ENCODE measurements at regions not wholly inside any gene's neighbourhood (a gene's known extent, or its start where the extent isn't known, plus 50 kb on each side); places are given as distances from the start of the nearest gene placed in this dataset.

DNA sequence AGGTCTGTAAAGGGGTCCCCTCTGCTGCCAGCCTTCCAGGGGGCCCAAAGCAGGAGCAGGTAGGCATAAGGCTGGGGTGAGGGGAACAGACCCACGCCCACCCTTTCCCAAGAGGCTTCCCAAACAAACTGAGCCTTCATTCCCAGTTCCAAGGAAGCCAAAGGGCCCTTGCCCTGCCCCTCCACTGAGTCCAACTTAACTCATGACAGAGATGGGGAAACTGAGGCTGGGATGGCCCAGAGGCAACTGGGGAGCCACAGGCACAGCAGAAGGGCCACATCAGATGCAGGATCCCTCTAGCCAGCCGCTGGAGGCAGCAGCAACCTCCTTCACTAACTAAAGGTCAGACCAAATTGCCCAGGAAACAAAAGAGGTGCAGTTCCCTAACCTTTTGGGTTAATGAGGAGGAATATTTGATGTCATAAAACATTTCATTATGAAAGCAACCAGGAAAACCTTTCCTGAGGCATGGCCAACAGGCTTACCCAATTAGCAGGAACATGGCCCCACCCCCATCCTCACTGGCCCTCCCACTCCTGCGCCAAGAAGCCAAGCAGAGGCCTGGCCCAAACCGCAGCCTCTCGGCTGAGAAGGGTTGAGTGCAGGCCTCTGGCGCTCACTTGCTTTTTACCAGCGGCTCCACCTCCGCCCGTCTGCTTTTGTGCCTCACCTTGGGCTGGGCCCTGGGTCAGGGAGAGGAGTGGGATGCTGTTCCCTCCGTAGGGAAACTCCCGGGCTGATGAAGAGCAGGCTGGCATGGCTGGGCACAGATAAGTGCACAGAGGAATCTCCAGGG is 293.5 kb upstream of the RTL1 start:
- no peak for DNase-seq
- H3K27ac Mint-ChIP-seq: no peak overlapping the region
- H3K4me1 Mint-ChIP-seq: no peaks in the 10 kb centered on the region
- H3K9me3 Mint-ChIP-seq: no peaks in the 10 kb centered on the region
- CTCF ChIA-PET: no interaction called here
- no peaks in the 10 kb centered on the region for H3K36me3 Mint-ChIP-seq
- no peaks in the 10 kb centered on the region for H3K27me3 Mint-ChIP-seq
- no peak overlapping the region for H3K4me3 Mint-ChIP-seq

DNA sequence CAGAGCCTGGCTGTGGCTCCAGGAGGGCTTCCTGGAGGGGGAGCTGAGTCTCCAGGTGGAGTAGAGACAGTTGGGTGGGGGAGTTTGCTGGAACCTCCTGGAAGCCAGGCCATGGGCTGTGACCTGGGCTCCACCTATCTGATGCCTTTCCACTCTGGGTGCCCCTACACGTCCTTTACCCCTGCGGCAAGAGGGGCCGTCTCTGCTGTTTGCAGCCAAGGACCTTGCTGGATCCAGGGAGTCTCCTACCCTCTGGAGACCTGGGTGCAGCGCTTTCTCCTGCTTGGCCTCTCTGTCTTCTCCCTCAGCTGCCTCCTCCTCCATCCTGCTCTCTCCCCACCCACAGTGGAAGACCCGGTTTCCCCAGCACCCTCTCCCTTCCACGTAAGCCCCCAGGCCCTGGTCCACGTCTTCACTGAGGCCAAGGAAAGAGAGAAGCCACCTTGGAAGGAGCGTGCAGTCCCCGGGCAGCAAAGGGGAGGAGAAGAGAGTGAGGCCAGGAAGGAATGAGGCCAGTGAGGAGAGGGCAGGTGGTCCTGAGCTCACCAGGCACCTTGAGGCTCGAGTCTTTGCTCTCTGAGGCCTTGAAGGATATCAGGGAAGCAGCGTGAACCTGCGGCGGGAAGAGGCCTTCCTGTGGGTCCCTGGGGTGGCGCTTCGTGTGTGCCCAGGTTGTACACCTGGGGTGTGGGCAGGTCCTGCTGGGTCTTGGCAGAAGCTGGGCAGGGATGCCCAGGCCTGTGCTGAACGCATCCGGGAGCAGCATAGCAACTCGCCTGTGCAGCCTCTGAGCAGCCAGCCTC is 294.3 kb upstream of the RTL1 start:
- Mint-ChIP-seq H3K27me3 (no peaks in the 10 kb centered on the region), H3K27ac (no peak overlapping the region), H3K4me3 (no peak overlapping the region), H3K36me3 (no peaks in the 10 kb centered on the region), H3K4me1 (no peaks in the 10 kb centered on the region), H3K9me3 (no peaks in the 10 kb centered on the region)
- no peak for DNase-seq
- CTCF ChIA-PET: no interaction called here

- Mint-ChIP-seq H3K4me3 (no peak overlapping the region), H3K27me3 (no peaks in the 10 kb centered on the region), H3K9me3 (peaks cover 5% of the 10 kb centered on the region), H3K27ac (no peak overlapping the region), H3K36me3 (no peaks in the 10 kb centered on the region), H3K4me1 (no peaks in the 10 kb centered on the region)
- no peak for DNase-seq
- CTCF ChIA-PET: no interaction called here
Measured at GRCh38 chr14:101198398-101199027, 295.0 kb upstream of the RTL1 start.

DNA sequence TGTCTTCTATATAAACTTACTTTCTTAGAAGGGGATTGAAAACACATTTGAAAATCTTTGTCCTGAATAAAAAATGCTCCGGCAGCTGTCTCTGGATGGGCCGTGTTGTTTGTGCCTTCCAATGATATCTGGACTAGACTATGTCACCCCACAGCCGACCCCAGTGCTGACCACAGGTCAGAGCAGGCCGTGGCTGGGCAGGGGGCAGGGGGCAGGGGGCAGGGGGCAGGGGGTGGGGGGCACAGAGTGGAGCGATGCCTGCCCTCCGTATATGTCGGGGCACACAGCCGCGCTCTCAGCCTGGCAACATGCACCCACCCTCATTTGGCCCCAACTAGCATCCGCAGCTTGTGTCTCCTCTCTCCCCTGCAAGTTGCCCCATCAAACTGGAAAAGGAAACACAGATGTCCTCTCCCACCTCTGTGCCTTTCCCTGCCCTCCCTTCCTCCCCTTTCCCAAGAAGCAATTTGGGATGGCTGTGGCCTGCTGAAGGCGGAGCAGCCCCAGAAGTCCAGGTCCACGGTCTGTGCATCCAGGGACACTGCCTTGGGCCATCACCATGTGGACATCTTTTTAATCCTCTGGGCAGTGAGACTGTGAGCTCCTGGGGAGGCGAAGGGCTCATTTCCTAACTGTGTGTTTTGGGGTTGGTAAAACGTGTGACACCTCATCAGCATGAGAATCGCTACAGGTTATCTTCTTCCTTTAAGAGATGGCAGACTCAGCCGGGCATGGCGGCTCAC is 295.7 kb upstream of the RTL1 start:
- Mint-ChIP-seq H3K4me3 (no peak overlapping the region), H3K27ac (no peak overlapping the region), H3K4me1 (no peaks in the 10 kb centered on the region), H3K9me3 (peaks cover 8% of the 10 kb centered on the region), H3K27me3 (no peaks in the 10 kb centered on the region), H3K36me3 (no peaks in the 10 kb centered on the region)
- CTCF ChIA-PET: no interaction called here
- no peak for DNase-seq

GRCh38 chr14:101200008-101200649 is 296.6 kb upstream of the RTL1 start:
- Mint-ChIP-seq H3K27ac (no peak overlapping the region), H3K36me3 (no peaks in the 10 kb centered on the region), H3K4me1 (no peaks in the 10 kb centered on the region), H3K4me3 (no peak overlapping the region), H3K9me3 (peaks cover 11% of the 10 kb centered on the region), H3K27me3 (no peaks in the 10 kb centered on the region)
- CTCF ChIA-PET: no interaction called here
- DNase-seq: no peak

DNA sequence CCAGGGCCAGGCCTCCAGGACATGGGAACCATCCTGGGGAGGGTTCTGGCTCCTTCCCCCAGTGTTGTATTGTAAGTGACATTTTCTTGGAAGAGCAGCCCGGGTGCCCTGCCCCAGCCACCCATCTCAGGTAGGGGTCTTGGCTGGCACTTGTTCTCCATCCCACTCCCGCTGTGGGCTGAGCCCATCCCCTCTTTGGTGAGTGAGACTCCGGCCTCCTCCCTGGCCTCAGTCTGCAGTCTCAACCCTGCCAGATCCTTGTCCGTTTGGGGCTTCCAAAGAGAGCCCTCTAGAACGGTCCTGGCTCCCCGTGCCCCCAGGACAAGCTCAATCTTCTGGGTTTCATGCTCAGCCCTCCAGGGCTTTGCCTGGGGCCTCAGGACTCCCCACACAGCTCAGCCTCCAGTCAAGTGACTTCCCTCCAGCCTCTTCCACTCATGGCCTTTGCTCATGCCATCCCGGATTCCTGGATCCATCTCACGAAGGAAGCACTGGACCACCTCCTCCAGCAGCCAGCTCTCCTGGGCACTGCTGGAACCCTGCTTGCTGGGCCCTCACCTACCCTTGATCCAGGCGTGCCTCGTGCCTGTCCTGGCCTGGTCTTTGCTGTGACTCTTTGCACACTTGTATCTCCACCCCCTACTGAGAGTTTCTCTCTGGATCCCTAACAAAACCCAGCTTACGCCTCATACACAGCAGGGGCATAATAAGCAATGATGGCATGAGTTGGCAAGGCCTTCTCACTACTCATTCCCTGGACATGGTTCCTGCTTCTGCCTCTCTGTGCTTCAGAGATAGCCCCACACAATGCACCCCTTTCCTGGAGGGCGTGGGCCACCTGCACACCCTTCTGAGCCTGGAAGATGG is 297.4 kb upstream of the RTL1 start:
- Mint-ChIP-seq H3K27ac (no peak overlapping the region), H3K27me3 (no peaks in the 10 kb centered on the region), H3K4me3 (no peak overlapping the region), H3K36me3 (no peaks in the 10 kb centered on the region), H3K4me1 (no peaks in the 10 kb centered on the region), H3K9me3 (peaks cover 17% of the 10 kb centered on the region)
- DNase-seq: no peak
- CTCF ChIA-PET: no interaction called here

DNA sequence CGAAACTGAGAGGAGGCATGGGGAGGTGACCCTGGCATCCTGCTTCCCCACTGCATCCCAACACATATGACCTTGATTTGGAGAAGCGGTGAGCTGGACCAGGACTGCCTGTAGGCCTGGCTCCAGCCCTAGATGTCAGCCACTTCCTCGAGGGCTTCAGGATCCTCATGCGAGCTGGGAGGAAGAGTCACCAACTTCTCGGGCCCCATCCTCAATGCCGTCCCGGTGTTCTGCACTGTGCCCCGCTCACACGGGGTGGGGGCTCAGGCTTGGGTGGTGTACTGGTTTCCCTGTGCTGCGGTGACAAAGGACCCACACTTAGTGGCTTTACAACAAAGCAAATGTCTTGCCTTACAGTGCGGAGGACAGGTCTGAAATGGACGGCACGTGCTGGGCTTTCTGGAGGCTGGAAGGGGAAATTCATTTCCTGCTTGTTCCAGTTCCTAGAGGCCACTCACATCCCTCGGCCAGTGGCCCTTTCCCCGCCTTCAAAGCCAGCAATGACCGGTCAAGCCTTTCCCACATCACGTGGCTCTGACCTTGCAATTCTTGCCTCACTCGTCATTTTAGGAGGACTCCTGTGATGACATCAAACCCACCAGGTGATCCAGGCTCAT is 298.1 kb upstream of the RTL1 start:
- Mint-ChIP-seq H3K36me3 (no peaks in the 10 kb centered on the region), H3K27ac (no peak overlapping the region), H3K27me3 (no peaks in the 10 kb centered on the region), H3K9me3 (peaks cover 17% of the 10 kb centered on the region), H3K4me1 (no peaks in the 10 kb centered on the region), H3K4me3 (no peak overlapping the region)
- CTCF ChIA-PET: no interaction called here
- DNase-seq: no peak

DNA sequence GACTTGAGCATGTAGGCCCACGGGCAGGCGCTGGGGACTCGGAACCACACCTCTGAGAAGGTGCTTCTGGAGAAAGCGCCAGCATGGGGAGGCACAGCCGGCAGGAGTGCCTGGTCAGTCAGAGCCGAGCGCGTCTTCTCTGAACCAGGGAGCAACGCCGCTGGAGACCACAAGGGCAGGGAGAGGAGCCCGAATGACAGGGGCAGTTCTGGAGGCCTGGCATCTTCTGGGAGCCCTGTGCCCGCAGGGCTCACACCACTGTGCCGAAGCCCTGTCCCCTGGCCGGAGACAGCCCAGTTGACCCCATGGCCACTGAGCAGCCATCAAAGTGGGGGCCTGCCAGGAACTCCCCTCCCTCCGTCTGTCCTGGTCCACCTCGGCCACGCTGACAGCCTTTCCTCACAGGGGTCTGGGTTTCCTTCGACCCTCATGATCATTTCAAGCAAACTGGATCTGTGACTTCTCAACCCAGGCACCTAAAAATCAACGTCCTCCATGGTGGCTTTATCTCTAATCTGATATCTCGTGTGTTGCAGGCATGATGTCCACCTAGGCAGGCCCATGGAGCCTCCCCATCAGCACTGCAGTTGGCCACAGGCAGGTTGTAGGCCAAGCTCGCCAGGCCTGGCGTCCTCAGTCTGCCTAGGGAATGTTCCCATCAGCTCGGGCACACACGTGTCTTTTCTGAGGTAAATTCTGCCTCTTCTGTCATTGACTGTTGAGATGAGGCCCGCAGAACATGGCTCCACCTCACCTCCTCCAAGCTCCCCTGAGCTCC is 299.3 kb upstream of the RTL1 start:
- CTCF ChIA-PET: no interaction called here
- Mint-ChIP-seq H3K36me3 (no peaks in the 10 kb centered on the region), H3K4me3 (no peak overlapping the region), H3K27me3 (no peaks in the 10 kb centered on the region), H3K4me1 (no peaks in the 10 kb centered on the region), H3K27ac (no peak overlapping the region), H3K9me3 (peaks cover 23% of the 10 kb centered on the region)
- no peak for DNase-seq

GRCh38 chr14:101206556-101206955 is 303.0 kb upstream of the RTL1 start:
- Mint-ChIP-seq H3K4me3 (no peak overlapping the region), H3K27me3 (no peaks in the 10 kb centered on the region), H3K36me3 (no peaks in the 10 kb centered on the region), H3K9me3 (peaks cover 42% of the 10 kb centered on the region), H3K27ac (no peak overlapping the region), H3K4me1 (no peaks in the 10 kb centered on the region)
- CTCF ChIA-PET: no interaction called here
- DNase-seq: no peak

DNA sequence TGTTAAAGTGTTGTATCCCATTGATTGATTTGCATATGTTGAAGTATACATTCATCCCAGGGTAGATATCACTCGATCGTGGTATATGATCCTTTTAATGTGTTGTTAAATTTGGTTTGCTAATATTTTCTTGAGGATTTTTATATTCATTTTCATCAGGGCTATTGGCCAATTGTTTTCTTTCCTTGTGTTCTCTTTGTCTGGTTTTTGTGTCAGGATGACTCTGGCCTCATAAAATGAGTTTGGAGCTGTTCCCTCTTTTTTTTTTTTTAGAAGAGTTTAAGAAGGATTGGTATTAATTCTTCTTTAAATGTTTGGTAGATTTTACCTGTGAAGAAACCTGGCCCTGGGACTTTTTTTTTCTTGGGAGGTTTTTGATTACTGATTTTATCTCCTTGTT is 303.5 kb upstream of the RTL1 start:
- CTCF ChIA-PET: no interaction called here
- Mint-ChIP-seq H3K36me3 (no peaks in the 10 kb centered on the region), H3K4me3 (no peak overlapping the region), H3K27ac (no peak overlapping the region), H3K4me1 (no peaks in the 10 kb centered on the region), H3K27me3 (no peaks in the 10 kb centered on the region), H3K9me3 (peaks cover 44% of the 10 kb centered on the region)
- no peak for DNase-seq

GRCh38 chr14:101207897-101208296 is 304.4 kb upstream of the RTL1 start:
- Mint-ChIP-seq H3K27ac (no peak overlapping the region), H3K4me3 (no peak overlapping the region), H3K9me3 (peaks cover 47% of the 10 kb centered on the region), H3K36me3 (no peaks in the 10 kb centered on the region), H3K4me1 (no peaks in the 10 kb centered on the region), H3K27me3 (no peaks in the 10 kb centered on the region)
- CTCF ChIA-PET: no interaction called here
- DNase-seq: no peak

GRCh38 chr14:101209594-101209993 is 306.1 kb upstream of the RTL1 start:
- no peak overlapping the region for H3K27ac Mint-ChIP-seq
- no peak overlapping the region for H3K4me3 Mint-ChIP-seq
- H3K36me3 Mint-ChIP-seq: no peaks in the 10 kb centered on the region
- peaks cover 40% of the 10 kb centered on the region for H3K9me3 Mint-ChIP-seq
- H3K4me1 Mint-ChIP-seq: no peaks in the 10 kb centered on the region
- CTCF ChIA-PET: no interaction called here
- no peak for DNase-seq
- no peaks in the 10 kb centered on the region for H3K27me3 Mint-ChIP-seq
